GM23248 (cell line): ENCODE measurements at regions not wholly inside any gene's neighbourhood (a gene's known extent, or its start where the extent isn't known, plus 50 kb on each side); places are given as distances from the start of the nearest gene placed in this dataset.

Source experiments
- DNase-seq: peaks from one replicate; pipeline ENCODE4 v3.0.0-alpha.2; 2015
- H2AFZ ChIP-seq: fragments of 200-600 bp; sonication (generic); 2 replicates; pipeline ENCODE4 v1.6.1; 2016; ENCODE audit warnings: antibody characterized with exemption
- H3F3A ChIP-seq: fragments of 200-600 bp; sonication (generic); 2 replicates; pipeline ENCODE4 v1.6.1; 2016; ENCODE audit warnings: mild to moderate bottlenecking, antibody characterized with exemption, mixed run types; ENCODE audit not compliant: insufficient read depth
- H3K27ac ChIP-seq: fragments of 200-600 bp; sonication (generic); 2 replicates; pipeline ENCODE4 v1.5.1; 2016; ENCODE audit warnings: mild to moderate bottlenecking
- H3K27me3 ChIP-seq: fragments of 200-600 bp; sonication (generic); replicated peaks from 2 replicates; pipeline ENCODE4 v1.6.1; 2016; ENCODE audit warnings: mild to moderate bottlenecking; ENCODE audit not compliant: insufficient read depth
- H3K36me3 ChIP-seq: fragments of 200-600 bp; sonication (generic); 2 replicates; pipeline ENCODE4 v1.6.1; 2016; ENCODE audit warnings: low read depth, mild to moderate bottlenecking
- H3K4me1 ChIP-seq: fragments of 200-600 bp; sonication (generic); 2 replicates; pipeline ENCODE4 v1.6.1; 2016; ENCODE audit warnings: mild to moderate bottlenecking; ENCODE audit not compliant: insufficient read depth
- H3K4me2 ChIP-seq: fragments of 200-600 bp; sonication (generic); one replicate; pipeline ENCODE4 v1.6.1; 2016; ENCODE audit warnings: mild to moderate bottlenecking; ENCODE audit not compliant: unreplicated experiment
- H3K4me3 ChIP-seq: fragments of 200-600 bp; sonication (generic); 2 replicates; pipeline ENCODE4 v1.5.1; 2016; ENCODE audit warnings: mild to moderate bottlenecking
- H3K79me2 ChIP-seq: fragments of 200-600 bp; sonication (generic); 2 replicates; pipeline ENCODE4 v1.6.1; 2016; ENCODE audit warnings: mild to moderate bottlenecking; ENCODE audit not compliant: insufficient read depth
- H3K9ac ChIP-seq: fragments of 200-600 bp; sonication (generic); 2 replicates; pipeline ENCODE4 v1.6.1; 2016; ENCODE audit warnings: mild to moderate bottlenecking
- H3K9me2 ChIP-seq: fragments of 200-600 bp; sonication (generic); 2 replicates; pipeline ENCODE4 v1.6.1; 2016; ENCODE audit warnings: mixed run types, mild to moderate bottlenecking, moderate library complexity; ENCODE audit not compliant: insufficient read depth
- H3K9me3 ChIP-seq: fragments of 200-600 bp; sonication (generic); one replicate; pipeline ENCODE4 v1.6.1; 2017; ENCODE audit warnings: low read depth
- H4K20me1 ChIP-seq: fragments of 200-600 bp; sonication (generic); 2 replicates; pipeline ENCODE4 v1.6.0; 2016; ENCODE audit not compliant: insufficient read depth
- EZH2 ChIP-seq: fragments of 200-600 bp; sonication (generic); IDR thresholded peaks from 2 replicates; pipeline ENCODE4 v1.6.1; 2018; ENCODE audit warnings: antibody characterized with exemption, mild to moderate bottlenecking; ENCODE audit not compliant: insufficient read depth, poor library complexity, severe bottlenecking
- EZH2phosphoT487 ChIP-seq: fragments of 200-600 bp; sonication (generic); IDR thresholded peaks from 2 replicates; pipeline ENCODE4 v1.6.1; 2018; ENCODE audit warnings: antibody characterized with exemption, moderate library complexity, mild to moderate bottlenecking, low read depth; ENCODE audit not compliant: insufficient read depth
- WGBS, 2 experiments: methylation state at CpG; one replicate each; pipeline ENCODE4 v1.1.6; 2015 to 2017; ENCODE audit warnings: low lambda C conversion rate in 2 of 2, low coverage in 1 of 2; ENCODE audit errors: missing lambda C conversion rate in 2 of 2; 5-methylcytosine and 5-hydroxymethylcytosine counted together
- in situ Hi-C: fragments of 300-500 bp; cut with MboI; formaldehyde crosslinking; loops from 2 replicates; pipeline ENCODE4 v1.15.0; 2020

- Histone ChIP-seq H4K20me1 (no peaks in the 10 kb centered on the region), H3K79me2 (no peaks in the 10 kb centered on the region), H3K36me3 (no peaks in the 10 kb centered on the region), H3K27me3 (peaks cover 46% of the 10 kb centered on the region), H3K4me3 (no peak overlapping the region), H3K9me2 (no peaks in the 10 kb centered on the region), H3K27ac (no peak overlapping the region), H2AFZ (no peak overlapping the region), H3K4me1 (no peaks in the 10 kb centered on the region), H3F3A (no peaks in the 10 kb centered on the region), H3K4me2 (no peak overlapping the region), H3K9me3 (no peaks in the 10 kb centered on the region), H3K9ac (no peak overlapping the region)
- DNase-seq, result no peak
- in situ Hi-C loops, result no loop called here
- TF ChIP-seq EZH2 (no peak), EZH2phosphoT487 (no peak)
- 56 to 65% methylated on average over 5 of the region's 5 CpGs for WGBS, 2 experiments
Measured at GRCh38 chr11:45748801-45749200, 56.1 kb upstream of the SLC35C1 start.

- Histone ChIP-seq H3K9me2 (no peaks in the 10 kb centered on the region), H3K9ac (no peak overlapping the region), H3K4me1 (no peaks in the 10 kb centered on the region), H3K27ac (no peak overlapping the region), H3K27me3 (peaks cover 40% of the 10 kb centered on the region), H3K79me2 (no peaks in the 10 kb centered on the region), H4K20me1 (no peaks in the 10 kb centered on the region), H3K36me3 (no peaks in the 10 kb centered on the region), H3K4me2 (no peak overlapping the region), H2AFZ (no peak overlapping the region), H3F3A (no peaks in the 10 kb centered on the region), H3K4me3 (no peak overlapping the region), H3K9me3 (no peaks in the 10 kb centered on the region)
- 24 to 28% methylated on average over 13 of the region's 13 CpGs for WGBS, 2 experiments
- in situ Hi-C loops, result no loop called here
- TF ChIP-seq EZH2 (no peak), EZH2phosphoT487 (no peak)
- no peak for DNase-seq
Measured at GRCh38 chr11:45745065-45745811, 59.7 kb upstream of the SLC35C1 start.

DNA sequence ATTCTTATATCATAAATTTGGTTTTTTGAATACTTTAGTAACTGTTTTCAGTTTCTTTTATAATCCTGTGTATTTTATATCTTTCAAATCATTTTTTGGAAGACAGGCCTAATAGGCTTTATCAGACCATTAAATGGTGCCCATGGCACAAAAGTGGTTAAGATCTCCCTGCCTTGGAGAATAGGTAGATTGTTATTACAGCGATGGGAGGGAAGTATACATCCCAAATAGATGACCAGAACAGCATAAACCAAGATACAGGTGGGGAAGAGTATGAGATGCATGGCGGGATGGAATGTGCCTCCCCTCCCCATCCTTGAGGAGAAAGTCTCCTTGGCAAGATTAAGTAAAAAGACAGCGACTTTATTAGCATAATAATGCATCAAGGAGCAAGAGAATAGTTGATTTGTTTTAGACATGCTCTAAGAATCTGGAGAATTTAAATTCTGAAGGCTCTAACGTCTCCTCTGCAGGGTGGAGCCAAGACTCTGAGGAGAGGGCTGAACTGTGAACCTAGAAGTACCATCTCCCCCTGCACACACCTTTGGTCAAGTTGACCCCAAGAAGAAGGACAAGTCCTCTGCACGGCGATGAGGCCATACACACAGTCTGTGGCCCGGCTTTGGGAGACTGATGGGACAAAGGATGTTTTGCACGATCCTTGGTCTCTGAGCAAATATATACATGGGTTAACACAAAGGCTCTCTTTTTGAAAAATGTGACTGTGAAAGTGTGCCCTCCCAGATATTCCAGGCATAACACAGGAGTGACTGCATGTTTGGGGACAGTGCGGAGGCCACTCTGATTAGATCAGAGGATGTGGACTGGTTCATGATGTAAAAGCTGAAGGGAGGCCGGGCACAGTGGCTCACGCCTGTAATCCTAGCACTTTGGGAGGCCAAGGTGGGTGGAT is 61.1 kb upstream of the SLC35C1 start:
- no peak overlapping the region for H3K4me2 ChIP-seq
- in situ Hi-C loops, result no loop called here
- H3F3A ChIP-seq, result no peaks in the 10 kb centered on the region
- no peak overlapping the region for H3K27ac ChIP-seq
- no peaks in the 10 kb centered on the region for H3K9me2 ChIP-seq
- peaks cover 37% of the 10 kb centered on the region for H3K27me3 ChIP-seq
- H3K9me3 ChIP-seq, result no peaks in the 10 kb centered on the region
- DNase-seq, result no peak
- no peaks in the 10 kb centered on the region for H3K36me3 ChIP-seq
- no peak overlapping the region for H2AFZ ChIP-seq
- TF ChIP-seq EZH2 (no peak), EZH2phosphoT487 (no peak)
- no peak overlapping the region for H3K9ac ChIP-seq
- no peaks in the 10 kb centered on the region for H3K79me2 ChIP-seq
- H4K20me1 ChIP-seq, result no peaks in the 10 kb centered on the region
- H3K4me3 ChIP-seq, result no peak overlapping the region
- 54 to 60% methylated on average over 11 of the region's 11 CpGs for WGBS, 2 experiments
- no peaks in the 10 kb centered on the region for H3K4me1 ChIP-seq

DNA sequence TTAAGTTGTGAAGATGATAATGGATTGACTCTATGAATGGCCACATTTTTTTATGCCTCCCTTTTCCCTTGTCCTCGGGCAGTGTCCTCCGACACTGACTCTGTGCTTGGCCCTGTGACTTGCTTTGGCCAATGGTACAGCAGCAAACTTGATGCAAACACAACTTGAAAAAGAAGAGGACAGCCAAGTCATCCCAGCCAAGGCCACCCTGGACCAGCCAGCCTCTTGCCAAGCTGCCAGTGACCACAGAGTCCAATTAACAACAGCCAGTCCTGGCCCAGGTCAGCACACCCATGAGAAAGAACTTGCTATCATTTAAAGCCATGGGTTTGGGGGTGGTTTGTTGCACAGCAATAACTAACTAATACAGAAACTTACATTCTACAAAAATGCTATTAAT is 63.4 kb upstream of the SLC35C1 start:
- 0 out of 2 replicates have a peak, but pooled peaks cover 5% of the 10 kb centered on the region for H3K4me1 ChIP-seq
- no peak overlapping the region for H2AFZ ChIP-seq
- H3K9me3 ChIP-seq, result no peaks in the 10 kb centered on the region
- H4K20me1 ChIP-seq, result no peaks in the 10 kb centered on the region
- no peaks in the 10 kb centered on the region for H3F3A ChIP-seq
- H3K79me2 ChIP-seq, result no peaks in the 10 kb centered on the region
- H3K9ac ChIP-seq, result no peak overlapping the region
- no peak overlapping the region for H3K27ac ChIP-seq
- peaks cover 30% of the 10 kb centered on the region for H3K27me3 ChIP-seq
- TF ChIP-seq EZH2phosphoT487 (no peak), EZH2 (no peak)
- in situ Hi-C loops, result no loop called here
- no peak overlapping the region for H3K4me3 ChIP-seq
- WGBS, 2 experiments, result 71 to 76% methylated on average over 2 of the region's 2 CpGs
- no peaks in the 10 kb centered on the region for H3K36me3 ChIP-seq
- no peak overlapping the region for H3K4me2 ChIP-seq
- DNase-seq, result no peak
- H3K9me2 ChIP-seq, result no peaks in the 10 kb centered on the region
